Ovary (tissue), 3 donors: ENCODE measurements at regions not wholly inside any gene's neighbourhood (a gene's known extent, or its start where the extent isn't known, plus 50 kb on each side); places are given as distances from the start of the nearest gene placed in this dataset.

Source experiments
- POLR2A ChIP-seq: fragments of 450-650 bp; IDR thresholded peaks from one replicate; pipeline ENCODE4 v1.6.1; 2017; ENCODE audit warnings: antibody characterized with exemption, mild to moderate bottlenecking, moderate library complexity
- TF ChIP-seq, protein P1 (sequence below), 3 donors: fragments of 450-650 bp in 2 of 3; fragments of 200-600 bp in 1 of 3; IDR thresholded peaks; one replicate each; pipeline versions ENCODE4 v1.5.1 to v1.8.0; 2016 to 2022; ENCODE audit warnings: antibody characterized with exemption in 3 of 3, mild to moderate bottlenecking in 1 of 3
- donor health status: DM: no; HTN: no; CAD: no.

DNA sequence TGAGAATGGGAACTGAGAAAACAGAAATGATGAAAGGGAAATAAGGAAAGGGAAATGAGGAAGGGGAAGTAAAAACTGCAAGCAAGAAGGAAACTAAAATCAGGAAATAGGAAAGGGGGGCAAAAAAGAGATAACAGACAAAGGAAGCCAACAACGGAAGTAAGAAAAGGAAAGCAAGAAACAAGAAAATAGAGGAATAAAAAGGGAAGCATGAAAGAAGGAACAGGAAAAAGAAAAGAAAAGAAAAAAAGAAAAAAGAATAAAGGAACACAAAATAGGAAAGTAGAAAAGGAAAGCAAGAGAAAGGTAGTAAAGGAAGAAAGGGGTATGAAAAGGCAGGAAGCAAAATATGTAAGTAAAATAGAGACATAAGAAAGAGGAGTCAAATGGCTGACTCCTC, 241.2 kb upstream of the NCKAP5 start:
- TF ChIP-seq POLR2A, result no peak
- TF ChIP-seq, protein P1, sequence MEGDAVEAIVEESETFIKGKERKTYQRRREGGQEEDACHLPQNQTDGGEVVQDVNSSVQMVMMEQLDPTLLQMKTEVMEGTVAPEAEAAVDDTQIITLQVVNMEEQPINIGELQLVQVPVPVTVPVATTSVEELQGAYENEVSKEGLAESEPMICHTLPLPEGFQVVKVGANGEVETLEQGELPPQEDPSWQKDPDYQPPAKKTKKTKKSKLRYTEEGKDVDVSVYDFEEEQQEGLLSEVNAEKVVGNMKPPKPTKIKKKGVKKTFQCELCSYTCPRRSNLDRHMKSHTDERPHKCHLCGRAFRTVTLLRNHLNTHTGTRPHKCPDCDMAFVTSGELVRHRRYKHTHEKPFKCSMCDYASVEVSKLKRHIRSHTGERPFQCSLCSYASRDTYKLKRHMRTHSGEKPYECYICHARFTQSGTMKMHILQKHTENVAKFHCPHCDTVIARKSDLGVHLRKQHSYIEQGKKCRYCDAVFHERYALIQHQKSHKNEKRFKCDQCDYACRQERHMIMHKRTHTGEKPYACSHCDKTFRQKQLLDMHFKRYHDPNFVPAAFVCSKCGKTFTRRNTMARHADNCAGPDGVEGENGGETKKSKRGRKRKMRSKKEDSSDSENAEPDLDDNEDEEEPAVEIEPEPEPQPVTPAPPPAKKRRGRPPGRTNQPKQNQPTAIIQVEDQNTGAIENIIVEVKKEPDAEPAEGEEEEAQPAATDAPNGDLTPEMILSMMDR (IDR thresholded peaks at IDR 0.05), result no peak
